ENCODE measurements at regions not wholly inside any gene's neighbourhood (a gene's known extent, or its start where the extent isn't known, plus 50 kb on each side); places are given as distances from the start of the nearest gene placed in this dataset.

GRCh38 chr6:81849248-81849647, 96.8 kb upstream of the TENT5A start:
- Mint-ChIP-seq H3K4me3 (no peak overlapping the region), H3K27ac (no peak overlapping the region)
- WGBS (ENCODE audit: extremely low coverage, insufficient read length, low lambda C conversion rate): no CpG with 5 or more reads among the region's 4 CpGs

More at GRCh38 chr6:81849248-81849647, 96.8 kb upstream of the TENT5A start:
- no peak for DNase-seq
- Histone ChIP-seq H4K91ac (ENCODE audit: insufficient read length, low read depth, low read length) (no peak overlapping the region), H4K8ac (replicated peaks; ENCODE audit: insufficient read length, low read depth, low read length) (no peak overlapping the region), H3K18ac (ENCODE audit: insufficient read length, low read depth, low read length) (no peak overlapping the region), H2BK5ac (ENCODE audit: insufficient read length, low read length) (no peak overlapping the region), H2AK5ac (ENCODE audit: insufficient read length, low read length) (no peak overlapping the region), H3K9ac (ENCODE audit: extremely low read depth, insufficient read length, low read length) (no peak overlapping the region), H3T11ph (ENCODE audit: low read length) (no peak overlapping the region), H3K14ac (ENCODE audit: insufficient read depth, low read length) (no peak overlapping the region), H3K23ac (ENCODE audit: insufficient read length, low read depth, low read length) (no peak overlapping the region), H3K4me2 (ENCODE audit: insufficient read depth, insufficient read length, low read length) (no peak overlapping the region), H3K27ac (ENCODE audit: insufficient read length, low read depth, low read length) (no peak overlapping the region), H2BK12ac (ENCODE audit: insufficient read length, low read depth, low read length) (no peak overlapping the region), H2BK120ac (ENCODE audit: low read depth, low read length, poor library complexity, severe bottlenecking) (no peak overlapping the region), H3K79me2 (ENCODE audit: insufficient read depth, low read length) (no peaks in the 10 kb centered on the region), H3K56ac (ENCODE audit: insufficient read length, low read depth, low read length) (no peak overlapping the region), H3K27me3 (ENCODE audit: insufficient read depth, low read length) (no peaks in the 10 kb centered on the region), H2AFZ (ENCODE audit: low read length) (no peak overlapping the region), H4K5ac (ENCODE audit: insufficient read length, low read depth, low read length) (no peak overlapping the region), H3K4ac (ENCODE audit: low read depth, low read length) (no peak overlapping the region), H2BK20ac (ENCODE audit: low read depth, low read length, poor library complexity, severe bottlenecking) (no peak overlapping the region), H3K9me3 (ENCODE audit: control insufficient read depth, low read depth, low read length) (no peaks in the 10 kb centered on the region), H3K4me1 (ENCODE audit: insufficient read depth, low read length) (no peaks in the 10 kb centered on the region), H4K20me1 (ENCODE audit: control insufficient read depth, insufficient read depth, insufficient read length) (no peaks in the 10 kb centered on the region), H2BK15ac (ENCODE audit: low read depth, low read length) (no peak overlapping the region), H3K79me1 (ENCODE audit: insufficient read depth, low read depth, low read length, poor library complexity, severe bottlenecking) (no peaks in the 10 kb centered on the region), H3K23me2 (ENCODE audit: insufficient read length, low read depth, low read length, poor library complexity, severe bottlenecking) (no peaks in the 10 kb centered on the region)
- Mint-ChIP-seq H3K4me1 (no peaks in the 10 kb centered on the region), H3K36me3 (ENCODE audit: insufficient read depth in 1 of 3, low read depth in 3 of 3) (no peaks in the 10 kb centered on the region; a peak in 1 of 7 replicates), H3K27me3 (ENCODE audit: low read depth) (no peaks in the 10 kb centered on the region), H3K9me3 (no peaks in the 10 kb centered on the region)
- no peak for TF ChIP-seq CTCF (conservative IDR thresholded peaks at IDR 0.05)

Measured in H9 (cell line).